PC-3 (cell line): ENCODE measurements at regions not wholly inside any gene's neighbourhood (a gene's known extent, or its start where the extent isn't known, plus 50 kb on each side); places are given as distances from the start of the nearest gene placed in this dataset.

ENCODE experiments used
- ATAC-seq: fragments of 200-7000 bp; cut with Tn5 transposase; 2 replicates; pipeline ENCODE4 v1.9.1; 2020; ENCODE audit warnings: mild to moderate bottlenecking, moderate library complexity
- BruUV-seq: library from RNA; stranded (reverse); fragments of 400-500 nt; replicated peaks from 2 replicates; lab custom pipeline; 2021; lab: Mats Ljungman, UMichigan
- CTCF ChIA-PET: fragments of 300-600 bp; sonication (Branson Sonifier 250); formaldehyde crosslinking; loops from one replicate; lab custom pipeline; 2022; ENCODE audit warnings: antibody characterized with exemption; lab: Charles Lee
- POLR2A ChIA-PET: fragments of 300-600 bp; sonication (Branson Sonifier 250); formaldehyde crosslinking; loops from one replicate; lab custom pipeline; 2022; ENCODE audit warnings: antibody characterized with exemption; ENCODE audit not compliant: unreplicated experiment; lab: Charles Lee
- DNase-seq: peaks from one replicate; pipeline ENCODE4 v3.0.0-alpha.2; 2015
- H2AFZ ChIP-seq: fragments of 300-600 bp; sonication (generic); 2 replicates; pipeline ENCODE4 v1.6.0; 2016; ENCODE audit warnings: antibody characterized with exemption, low read length
- H3F3A ChIP-seq: fragments of 300-600 bp; sonication (generic); one replicate; pipeline ENCODE4 v1.6.0; 2017; ENCODE audit warnings: antibody characterized with exemption, low read length, control low read depth, mild to moderate bottlenecking; ENCODE audit not compliant: unreplicated experiment
- H3K27ac ChIP-seq: fragments of 300-600 bp; sonication (generic); 2 replicates; pipeline ENCODE4 v1.5.1; 2016; ENCODE audit warnings: mild to moderate bottlenecking, low read length
- H3K27me3 ChIP-seq: fragments of 300-600 bp; sonication (generic); 2 replicates; pipeline ENCODE4 v1.6.1; 2016; ENCODE audit warnings: low read length, mixed read lengths
- H3K36me3 ChIP-seq: fragments of 300-600 bp; sonication (generic); 2 replicates; pipeline ENCODE4 v1.6.1; 2016; ENCODE audit warnings: low read depth, mixed run types, low read length, mixed read lengths
- H3K4me1 ChIP-seq: fragments of 300-600 bp; sonication (generic); 2 replicates; pipeline ENCODE4 v1.5.1; 2016; ENCODE audit warnings: low read length; ENCODE audit not compliant: insufficient read depth
- H3K4me2 ChIP-seq: fragments of 300-600 bp; sonication (generic); 2 replicates; pipeline ENCODE4 v1.6.0; 2016; ENCODE audit warnings: low read length
- H3K4me3 ChIP-seq: fragments of 300-600 bp; sonication (generic); 2 replicates; pipeline ENCODE4 v1.5.1; 2016; ENCODE audit warnings: mild to moderate bottlenecking, low read length, mixed read lengths
- H3K79me2 ChIP-seq: fragments of 300-600 bp; sonication (generic); 2 replicates; pipeline ENCODE4 v1.6.1; 2017; ENCODE audit warnings: low read length, mixed read lengths
- H3K9ac ChIP-seq: fragments of 300-600 bp; sonication (generic); 2 replicates; pipeline ENCODE4 v1.6.0; 2016; ENCODE audit warnings: mild to moderate bottlenecking, low read length
- H3K9me2 ChIP-seq: fragments of 300-600 bp; sonication (generic); replicated peaks from 2 replicates; pipeline ENCODE4 v1.6.1; 2016; ENCODE audit warnings: mixed run types, low read length, mixed read lengths
- H3K9me3 ChIP-seq: fragments of 300-600 bp; sonication (generic); 2 replicates; pipeline ENCODE4 v1.6.1; 2016; ENCODE audit warnings: low read length, mixed read lengths
- H4K20me1 ChIP-seq: fragments of 300-600 bp; sonication (generic); 2 replicates; pipeline ENCODE4 v1.6.1; 2016; ENCODE audit warnings: low read length, mixed read lengths
- EZH2 ChIP-seq: fragments of 300-600 bp; sonication (generic); IDR thresholded peaks from one replicate; pipeline ENCODE4 v1.6.1; 2017; ENCODE audit warnings: antibody characterized with exemption, mild to moderate bottlenecking, low read length; ENCODE audit not compliant: unreplicated experiment
- EZH2phosphoT487 ChIP-seq: fragments of 300-600 bp; sonication (generic); IDR thresholded peaks from 2 replicates; pipeline ENCODE4 v1.6.1; 2018; ENCODE audit warnings: mild to moderate bottlenecking, antibody characterized with exemption, low read length, borderline replicate concordance
- intact Hi-C: fragments of 100-400 bp; cut with micrococcal nuclease; formaldehyde crosslinking; loops from 2 replicates; pipeline ENCODE4 v1.9.0; 2023
- TF ChIP-seq, protein P1 (sequence below): fragments of 300-600 bp; sonication (generic); conservative IDR thresholded peaks from 2 replicates; pipeline ENCODE4 v1.5.1; 2017; ENCODE audit warnings: antibody characterized with exemption, low read depth, mild to moderate bottlenecking, low read length

DNA sequence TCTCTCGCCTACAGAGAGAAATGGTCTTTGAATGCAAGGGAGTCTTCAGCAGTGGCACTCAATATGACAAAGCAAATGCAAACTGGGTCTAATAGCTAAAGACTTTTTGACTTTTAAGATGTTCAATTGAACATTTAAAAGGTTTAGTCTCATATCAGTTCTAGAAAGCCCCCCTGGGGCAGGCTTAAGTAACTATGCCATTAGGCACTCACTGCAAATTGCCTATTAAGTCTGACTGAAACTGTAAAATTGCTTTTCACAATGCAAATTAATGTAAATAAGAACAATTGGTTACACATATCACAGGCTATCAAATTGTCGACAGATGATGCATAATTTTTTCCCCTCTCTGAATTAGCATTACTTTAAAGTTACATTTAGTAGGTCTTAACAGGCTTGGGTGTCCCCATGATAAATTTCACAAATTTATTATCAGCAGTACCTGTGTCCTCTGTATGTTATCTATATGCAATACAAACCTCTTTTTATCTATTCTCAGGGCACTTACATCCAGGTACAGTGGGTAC is 329.1 kb downstream of the LRRIQ3 start:
- no peak for DNase-seq
- Histone ChIP-seq H3K27ac (no peak overlapping the region), H3K79me2 (no peaks in the 10 kb centered on the region), H3K36me3 (no peaks in the 10 kb centered on the region), H3K9ac (no peak overlapping the region), H3F3A (no peaks in the 10 kb centered on the region), H3K9me3 (no peaks in the 10 kb centered on the region), H3K27me3 (no peaks in the 10 kb centered on the region), H2AFZ (no peak overlapping the region), H4K20me1 (no peaks in the 10 kb centered on the region), H3K4me3 (no peak overlapping the region), H3K9me2 (no peaks in the 10 kb centered on the region), H3K4me2 (no peak overlapping the region), H3K4me1 (no peaks in the 10 kb centered on the region)
- intact Hi-C loops = no loop called here
- no TSS peak for BruUV-seq
- no peak for ATAC-seq
- ChIA-PET CTCF (no interaction called here), POLR2A (no interaction called here)
- TF ChIP-seq, protein P1, sequence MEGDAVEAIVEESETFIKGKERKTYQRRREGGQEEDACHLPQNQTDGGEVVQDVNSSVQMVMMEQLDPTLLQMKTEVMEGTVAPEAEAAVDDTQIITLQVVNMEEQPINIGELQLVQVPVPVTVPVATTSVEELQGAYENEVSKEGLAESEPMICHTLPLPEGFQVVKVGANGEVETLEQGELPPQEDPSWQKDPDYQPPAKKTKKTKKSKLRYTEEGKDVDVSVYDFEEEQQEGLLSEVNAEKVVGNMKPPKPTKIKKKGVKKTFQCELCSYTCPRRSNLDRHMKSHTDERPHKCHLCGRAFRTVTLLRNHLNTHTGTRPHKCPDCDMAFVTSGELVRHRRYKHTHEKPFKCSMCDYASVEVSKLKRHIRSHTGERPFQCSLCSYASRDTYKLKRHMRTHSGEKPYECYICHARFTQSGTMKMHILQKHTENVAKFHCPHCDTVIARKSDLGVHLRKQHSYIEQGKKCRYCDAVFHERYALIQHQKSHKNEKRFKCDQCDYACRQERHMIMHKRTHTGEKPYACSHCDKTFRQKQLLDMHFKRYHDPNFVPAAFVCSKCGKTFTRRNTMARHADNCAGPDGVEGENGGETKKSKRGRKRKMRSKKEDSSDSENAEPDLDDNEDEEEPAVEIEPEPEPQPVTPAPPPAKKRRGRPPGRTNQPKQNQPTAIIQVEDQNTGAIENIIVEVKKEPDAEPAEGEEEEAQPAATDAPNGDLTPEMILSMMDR = no peak
- TF ChIP-seq EZH2phosphoT487 = no peak
- TF ChIP-seq EZH2 = no peak

DNA sequence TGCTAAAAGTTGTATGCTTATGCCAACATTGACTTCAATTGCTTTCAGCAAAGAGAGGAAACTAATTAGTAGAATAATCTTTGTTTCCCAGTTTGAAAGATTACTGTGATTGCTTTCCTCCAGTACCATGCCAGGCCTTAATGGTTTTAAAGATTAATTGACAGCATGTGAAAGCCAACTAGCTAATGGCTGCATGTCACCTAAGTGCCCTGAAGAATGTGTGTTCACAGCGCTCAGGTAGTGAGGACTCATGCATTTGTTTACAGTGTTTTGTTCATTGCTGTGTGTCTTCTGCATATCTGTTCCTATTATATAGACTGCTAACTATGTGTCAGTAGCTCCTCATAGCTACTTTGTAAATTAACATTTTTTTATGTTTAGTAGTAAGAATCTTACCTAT is 335.6 kb downstream of the LRRIQ3 start:
- Histone ChIP-seq H3K27me3 (peaks cover 7% of the 10 kb centered on the region), H3K79me2 (no peaks in the 10 kb centered on the region), H4K20me1 (no peaks in the 10 kb centered on the region), H3K4me2 (no peak overlapping the region), H3K36me3 (no peaks in the 10 kb centered on the region), H2AFZ (no peak overlapping the region), H3K4me1 (no peaks in the 10 kb centered on the region), H3F3A (no peaks in the 10 kb centered on the region), H3K4me3 (no peak overlapping the region), H3K9me2 (no peaks in the 10 kb centered on the region), H3K27ac (no peak overlapping the region), H3K9ac (no peak overlapping the region), H3K9me3 (no peaks in the 10 kb centered on the region)
- BruUV-seq = no TSS peak
- no peak for ATAC-seq
- POLR2A ChIA-PET = no interaction called here
- intact Hi-C loops = no loop called here
- no peak for DNase-seq
- TF ChIP-seq, protein P1 = no peak
- TF ChIP-seq EZH2phosphoT487 (no peak), EZH2 (no peak)
- CTCF ChIA-PET = no interaction called here

DNA sequence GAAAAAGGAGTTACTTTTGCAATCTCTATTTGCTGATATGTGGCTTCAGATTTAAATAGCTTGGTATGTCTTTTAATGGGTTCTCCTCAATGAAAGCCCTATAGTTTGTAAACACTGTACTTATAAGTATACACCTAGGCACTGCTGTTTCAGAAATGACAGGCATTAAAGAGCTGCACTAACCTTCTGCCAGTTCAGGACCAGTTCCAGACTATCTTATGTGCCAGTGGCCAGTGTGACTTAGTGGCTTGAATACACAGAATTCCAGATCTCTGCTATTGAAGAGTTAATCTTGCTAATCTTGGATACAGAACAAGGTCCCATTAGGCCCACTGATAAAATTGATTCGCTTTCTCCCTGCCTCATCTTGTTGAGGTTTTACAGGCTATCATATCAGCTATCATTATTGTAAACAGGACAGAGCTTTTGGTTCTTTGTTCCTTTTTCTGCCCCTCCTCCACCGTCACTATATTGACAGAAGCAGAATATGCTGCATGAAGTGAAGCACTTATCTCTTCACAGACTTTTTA is 337.5 kb downstream of the LRRIQ3 start:
- Histone ChIP-seq H3K4me2 (no peak overlapping the region), H3K4me1 (no peaks in the 10 kb centered on the region), H3K4me3 (no peak overlapping the region), H4K20me1 (no peaks in the 10 kb centered on the region), H3K27me3 (peaks cover 9% of the 10 kb centered on the region), H3K9me3 (no peaks in the 10 kb centered on the region), H3K27ac (no peak overlapping the region), H3F3A (no peaks in the 10 kb centered on the region), H3K9me2 (no peaks in the 10 kb centered on the region), H2AFZ (no peak overlapping the region), H3K36me3 (no peaks in the 10 kb centered on the region), H3K79me2 (no peaks in the 10 kb centered on the region), H3K9ac (no peak overlapping the region)
- no peak for ATAC-seq
- DNase-seq = no peak
- ChIA-PET POLR2A (no interaction called here), CTCF (no interaction called here)
- TF ChIP-seq EZH2phosphoT487 = no peak
- TF ChIP-seq, protein P1 = no peak
- TF ChIP-seq EZH2 = no peak
- intact Hi-C loops = no loop called here
- BruUV-seq = no TSS peak
